ENCODE measurements at regions not wholly inside any gene's neighbourhood (a gene's known extent, or its start where the extent isn't known, plus 50 kb on each side); places are given as distances from the start of the nearest gene placed in this dataset.
"Not testable (repeated sequence)": the region's sequence is repeated elsewhere in the genome, so short reads cannot be mapped to it uniquely, and the experiment has no call there.

DNA sequence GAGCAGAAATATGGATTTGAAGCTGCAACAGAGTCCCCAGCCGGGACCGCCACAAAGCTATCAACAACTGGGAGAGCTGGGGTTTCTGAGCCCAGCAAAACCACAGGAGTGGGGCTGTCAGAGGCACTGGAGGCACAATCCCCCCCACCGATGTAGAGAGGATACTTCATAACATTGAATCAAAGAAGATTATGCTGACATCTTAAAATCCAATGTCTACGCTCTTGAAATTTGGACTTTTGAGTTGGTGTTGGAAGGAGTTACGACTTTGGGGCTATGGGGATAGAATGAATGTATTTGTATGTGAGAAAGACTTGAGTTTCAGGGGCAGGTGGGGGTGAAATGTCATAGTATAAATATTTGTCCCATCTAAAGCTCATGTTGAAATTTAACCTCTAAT is 1121.6 kb upstream of the CDH8 start:
- no peak for DNase-seq (ENCODE audit: low read depth)

DNA sequence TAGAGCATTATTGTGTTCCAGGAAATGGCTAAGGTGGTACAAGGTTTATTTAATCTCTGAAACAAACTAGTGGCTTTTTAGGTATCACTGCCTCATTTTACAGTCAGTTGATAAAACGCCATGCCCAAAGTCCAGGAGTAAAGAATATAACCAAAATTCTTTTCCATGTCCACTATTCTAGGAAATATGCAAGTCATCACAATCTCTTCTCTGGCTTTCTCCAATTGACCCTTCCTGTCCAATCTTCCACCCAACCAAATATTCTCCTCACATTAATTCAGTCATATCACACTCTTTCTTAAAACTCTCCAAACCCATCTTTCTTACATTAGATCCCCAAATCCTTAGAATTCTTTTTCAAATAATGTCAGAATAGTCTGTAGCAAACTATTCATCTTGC is 1110.0 kb upstream of the CDH8 start:
- DNase-seq (ENCODE audit: low read depth), result no peak

DNA sequence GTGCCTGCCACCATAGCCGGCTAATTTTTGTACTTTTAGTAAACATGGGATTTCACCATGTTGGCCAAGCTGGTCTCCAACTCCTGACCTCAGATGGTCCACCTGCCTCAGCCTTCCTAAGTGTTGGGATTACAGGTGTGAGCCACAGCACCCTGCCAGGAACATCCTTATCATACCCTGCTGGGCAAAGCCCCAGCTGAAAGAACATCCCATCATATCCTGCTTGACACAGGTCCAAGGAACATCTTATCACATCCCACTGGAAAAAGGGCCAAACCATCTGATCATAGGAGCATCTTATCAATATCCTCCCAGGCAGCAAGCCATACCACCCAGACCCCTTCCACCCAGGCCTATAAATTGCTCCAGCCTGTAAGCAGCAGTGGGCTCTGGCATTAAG is 1109.2 kb upstream of the CDH8 start:
- DNase-seq (ENCODE audit: low read depth), result no peak

DNA sequence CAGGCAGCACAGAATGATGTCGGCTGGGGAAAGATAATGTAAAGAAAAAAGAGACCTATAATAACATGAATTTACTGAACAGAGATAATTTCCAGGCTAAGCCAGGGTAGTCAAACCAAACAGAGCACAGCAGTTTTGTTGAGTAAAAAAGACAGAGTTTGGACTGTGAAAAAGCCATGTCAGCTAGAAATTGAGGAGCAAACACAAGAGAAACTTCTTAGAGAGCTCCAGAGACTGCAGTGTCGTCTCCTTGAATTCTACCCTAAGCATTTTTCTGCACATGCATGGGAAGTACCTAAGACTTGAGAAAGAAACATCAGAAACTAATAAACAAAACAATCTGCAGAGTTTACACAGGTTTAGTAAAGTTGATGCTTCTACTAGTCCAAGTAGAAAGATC is 1098.8 kb upstream of the CDH8 start:
- DNase-seq (ENCODE audit: low read depth), result no peak

DNA sequence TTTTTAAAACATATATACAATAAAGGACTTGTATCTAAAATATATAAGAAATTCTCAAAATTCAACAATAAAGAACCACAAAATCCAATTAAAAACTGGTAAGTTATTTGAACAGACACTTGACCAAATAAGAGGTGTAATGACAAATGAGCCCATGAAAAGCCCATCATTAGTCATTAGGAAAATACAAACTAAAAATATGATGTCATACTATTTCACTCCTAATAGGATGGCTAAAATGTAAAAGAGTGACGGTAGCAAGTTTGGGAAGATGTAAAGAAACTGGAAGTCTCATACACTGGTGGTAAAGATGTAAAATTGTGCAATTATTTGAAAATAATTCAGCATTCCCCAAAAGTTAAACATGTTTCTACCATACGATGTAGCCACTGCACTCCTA is 1095.3 kb upstream of the CDH8 start:
- no peak for DNase-seq (ENCODE audit: low read depth)

DNA sequence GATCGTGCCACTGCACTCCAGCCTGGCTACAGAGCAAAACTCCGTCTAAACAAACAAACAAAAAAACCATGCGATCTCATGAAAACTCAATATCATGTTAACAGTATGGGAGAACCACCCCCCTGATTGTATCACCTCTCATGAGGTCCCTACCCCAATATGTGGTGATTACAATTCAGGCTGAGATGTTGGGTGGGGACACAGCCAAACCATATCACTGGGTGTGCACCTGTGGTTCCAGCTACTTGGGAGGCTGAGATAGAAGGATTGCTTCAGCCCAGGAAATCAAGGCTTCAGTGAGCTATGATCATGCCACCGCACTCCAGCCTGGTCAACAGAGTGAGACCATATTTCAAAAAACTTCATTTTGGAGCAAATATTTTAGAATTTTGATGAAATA is 1094.7 kb upstream of the CDH8 start:
- DNase-seq (ENCODE audit: low read depth), result no peak

DNA sequence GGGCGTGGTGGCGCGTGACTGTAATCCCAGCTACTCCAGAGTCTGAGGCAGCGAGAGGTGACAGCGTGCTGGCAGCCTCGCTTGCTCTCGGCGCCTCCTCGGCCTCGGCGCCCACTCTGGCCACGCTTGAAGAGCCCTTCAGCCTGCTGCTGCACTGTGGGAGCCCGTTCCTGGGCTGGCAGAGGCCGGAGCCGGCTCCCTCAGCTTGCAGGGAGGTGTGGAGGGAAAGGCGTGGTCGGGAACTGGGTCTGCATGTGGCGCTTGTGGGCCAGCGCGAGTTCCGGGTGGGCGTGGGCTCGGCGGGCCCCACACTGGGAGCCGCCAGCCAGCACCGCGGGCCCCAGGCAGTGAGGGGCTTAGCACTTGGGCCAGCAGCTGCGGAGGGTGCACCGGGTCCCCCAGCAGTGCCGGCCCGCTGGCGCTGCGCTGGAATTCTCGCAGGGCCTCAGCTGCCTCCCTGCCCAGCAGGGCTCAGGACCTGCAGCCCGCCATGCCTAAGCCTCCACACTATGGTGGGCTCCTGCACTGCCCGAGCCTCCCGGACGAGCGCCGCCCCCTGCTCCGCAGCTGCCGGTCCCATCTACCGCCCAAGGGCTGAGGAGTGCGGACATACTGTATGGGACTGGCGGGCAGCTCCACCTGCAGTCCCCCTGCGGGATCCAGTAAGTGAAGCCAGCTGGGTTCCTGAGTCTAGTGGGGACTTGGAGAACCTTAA is 1093.3 kb upstream of the CDH8 start:
- DNase-seq (ENCODE audit: low read depth), result no peak

DNA sequence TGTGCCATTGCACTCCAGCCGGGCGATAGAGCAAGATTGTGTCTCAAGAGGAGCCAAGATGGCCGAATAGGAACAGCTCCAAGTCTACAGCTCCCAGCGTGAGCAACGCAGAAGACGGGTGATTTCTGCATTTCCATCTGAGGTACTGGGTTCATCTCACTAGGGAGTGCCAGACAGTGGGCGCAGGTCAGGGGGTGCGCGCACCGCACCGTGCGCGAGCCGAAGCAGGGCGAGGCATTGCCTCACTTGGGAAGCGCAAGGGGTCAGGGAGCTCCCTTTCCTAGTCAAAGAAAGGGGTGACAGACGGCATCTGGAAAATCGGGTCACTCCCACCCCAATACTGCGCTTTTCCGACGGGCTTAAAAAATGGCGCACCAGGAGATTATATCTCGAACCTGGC is 1083.7 kb upstream of the CDH8 start:
- DNase-seq (ENCODE audit: low read depth), result not testable (repeated sequence)

DNA sequence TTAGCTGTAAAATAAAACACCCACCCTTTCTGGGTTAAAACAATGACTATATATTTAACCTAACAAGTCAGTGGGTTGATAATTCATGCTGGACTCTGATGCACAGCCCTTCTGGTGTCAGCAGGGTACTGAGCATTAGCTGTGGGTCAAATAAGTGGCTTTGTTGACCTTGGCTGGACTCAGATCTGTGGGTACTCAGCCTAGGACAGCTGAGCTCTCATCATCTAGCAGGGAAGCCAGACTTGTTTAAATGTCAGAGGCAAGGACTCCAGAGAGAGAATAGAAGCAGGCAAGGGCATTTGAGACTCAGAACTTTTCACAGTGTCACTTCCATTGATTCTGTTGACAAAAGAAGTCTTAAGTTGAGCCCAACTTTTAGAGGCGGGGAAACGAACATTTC is 1063.8 kb upstream of the CDH8 start:
- no peak for DNase-seq (ENCODE audit: low read depth)

DNA sequence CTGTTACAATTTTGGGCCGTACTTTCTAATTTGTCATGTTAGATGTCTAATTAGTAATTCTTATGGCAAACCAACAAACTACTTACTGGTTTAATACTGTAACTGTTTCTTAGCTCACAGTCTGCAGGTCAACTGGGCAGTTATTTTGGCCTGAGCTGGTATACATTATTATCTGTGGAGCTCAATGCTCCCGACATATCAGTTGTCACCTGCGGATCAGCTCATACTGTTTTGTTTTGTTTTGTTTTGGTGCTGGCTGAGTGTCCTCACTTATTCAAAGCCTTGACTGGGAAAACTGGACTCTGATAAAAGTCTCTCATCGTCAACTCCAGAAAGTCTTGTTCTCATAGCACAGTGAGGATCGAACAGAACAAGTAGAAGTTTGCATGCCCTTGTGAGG is 1060.6 kb upstream of the CDH8 start:
- no peak for DNase-seq (ENCODE audit: low read depth)

DNA sequence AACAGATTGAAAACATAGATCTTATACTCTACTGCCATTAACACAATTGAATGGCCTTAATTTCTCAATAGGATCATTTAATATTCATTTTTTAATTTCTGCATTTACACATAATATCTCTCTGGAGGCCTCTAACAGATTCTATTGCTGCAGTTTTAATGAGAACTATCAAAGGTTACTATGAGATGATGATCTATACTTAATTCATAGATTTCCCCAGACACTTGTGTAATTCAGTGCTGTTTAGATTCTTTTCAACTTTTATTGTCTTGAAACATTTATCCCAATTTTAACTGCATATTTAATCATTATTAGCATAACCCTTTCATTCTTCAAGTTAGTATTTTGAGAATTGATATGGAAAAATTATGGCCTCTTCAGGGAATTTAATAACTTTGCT is 1056.5 kb upstream of the CDH8 start:
- DNase-seq (ENCODE audit: low read depth), result no peak

DNA sequence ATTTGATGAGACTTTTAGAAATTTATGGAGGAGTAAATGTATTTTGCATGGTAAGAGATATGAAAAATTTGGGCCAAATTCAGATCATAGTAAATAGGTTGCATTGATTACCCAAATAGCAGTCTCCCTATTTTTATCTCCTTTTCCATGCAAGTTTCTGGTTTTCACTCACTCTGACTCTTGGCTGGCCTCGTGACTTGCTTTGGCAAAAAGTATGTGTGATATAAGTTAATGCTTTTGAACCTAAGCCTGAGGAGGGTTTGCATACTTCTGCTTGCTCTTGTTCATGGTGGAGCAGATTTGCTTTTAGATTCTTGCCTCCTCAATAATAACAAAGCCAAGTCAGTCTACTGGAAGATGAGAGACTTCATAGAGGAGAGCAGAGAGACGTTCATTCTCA is 1045.9 kb upstream of the CDH8 start:
- no peak for DNase-seq (ENCODE audit: low read depth)

DNA sequence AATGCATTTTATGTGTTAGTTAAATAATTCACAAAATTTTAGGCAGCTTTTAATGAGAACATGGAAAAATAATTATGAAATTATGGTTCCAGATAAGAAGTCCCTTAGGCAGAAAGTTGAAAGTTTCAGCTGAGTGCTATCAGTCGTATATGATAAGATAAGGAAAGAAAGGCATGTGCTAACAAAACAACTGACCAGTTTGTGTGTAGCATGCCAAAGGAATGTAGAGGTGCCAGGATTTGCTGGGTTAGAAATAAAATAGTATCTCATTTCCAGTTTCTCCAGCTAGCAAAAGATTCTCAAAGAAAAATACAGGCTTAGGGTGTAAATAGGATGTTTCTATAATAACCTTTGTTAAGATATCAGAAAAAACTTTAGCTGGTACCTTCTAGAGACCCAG is 1044.5 kb upstream of the CDH8 start:
- DNase-seq (ENCODE audit: low read depth), result no peak

DNA sequence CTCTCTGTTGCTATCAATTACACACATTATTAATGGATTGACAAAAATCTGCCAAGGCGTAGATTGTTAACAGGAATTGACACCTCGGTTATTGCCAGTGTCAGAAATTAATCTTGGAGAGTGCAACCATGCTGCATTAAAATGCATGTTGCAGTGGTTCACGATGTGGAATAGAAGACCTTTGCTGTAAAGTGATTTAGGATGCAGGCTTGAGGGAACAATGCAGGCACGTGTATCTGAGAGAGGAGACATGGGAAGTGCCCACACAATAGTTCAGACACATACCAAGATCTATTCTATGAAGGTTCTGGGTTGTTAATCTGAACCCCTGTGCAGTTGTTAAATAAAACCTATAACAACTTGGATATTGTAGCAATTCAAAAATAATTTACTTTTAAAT is 1032.8 kb upstream of the CDH8 start:
- DNase-seq (ENCODE audit: low read depth), result no peak

DNA sequence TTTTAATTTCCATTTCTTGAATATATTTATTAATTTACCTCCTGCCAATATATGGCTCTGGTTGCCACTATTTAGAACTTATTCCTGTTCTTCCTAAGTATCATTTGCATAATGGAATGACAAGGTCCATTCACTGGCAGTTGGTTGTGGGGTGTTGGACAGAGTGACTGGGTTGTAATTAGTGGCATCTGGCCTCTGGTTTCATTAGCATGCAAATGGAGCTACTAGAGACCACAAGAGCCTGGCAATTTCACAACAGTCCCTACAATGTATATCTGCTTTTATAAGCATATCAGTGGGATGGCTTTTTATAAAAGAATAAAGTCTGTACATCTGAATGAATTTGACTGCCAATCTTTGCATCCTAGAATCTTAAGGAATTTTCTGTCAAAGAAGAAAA is 1030.9 kb upstream of the CDH8 start:
- no peak for DNase-seq (ENCODE audit: low read depth)

DNA sequence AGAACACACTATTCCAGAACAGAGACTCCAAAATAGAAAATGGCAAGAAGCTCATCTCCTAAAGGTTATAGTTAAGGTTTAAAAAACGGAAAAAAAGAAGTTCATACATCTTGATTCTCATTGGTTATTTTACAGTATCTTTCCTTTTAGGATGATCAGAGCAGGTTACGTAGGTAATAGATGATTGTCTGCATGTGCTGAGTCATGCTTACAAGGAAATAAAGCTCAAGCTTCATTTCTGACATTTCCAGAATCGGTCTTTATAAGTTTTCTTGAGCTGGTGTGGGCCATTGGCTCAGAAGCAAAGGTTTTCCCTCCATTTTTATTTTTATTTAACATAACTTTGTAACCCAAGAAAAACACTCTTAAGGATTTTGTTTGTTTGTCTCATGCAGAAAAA is 1030.3 kb upstream of the CDH8 start:
- no peak for DNase-seq (ENCODE audit: low read depth)

DNA sequence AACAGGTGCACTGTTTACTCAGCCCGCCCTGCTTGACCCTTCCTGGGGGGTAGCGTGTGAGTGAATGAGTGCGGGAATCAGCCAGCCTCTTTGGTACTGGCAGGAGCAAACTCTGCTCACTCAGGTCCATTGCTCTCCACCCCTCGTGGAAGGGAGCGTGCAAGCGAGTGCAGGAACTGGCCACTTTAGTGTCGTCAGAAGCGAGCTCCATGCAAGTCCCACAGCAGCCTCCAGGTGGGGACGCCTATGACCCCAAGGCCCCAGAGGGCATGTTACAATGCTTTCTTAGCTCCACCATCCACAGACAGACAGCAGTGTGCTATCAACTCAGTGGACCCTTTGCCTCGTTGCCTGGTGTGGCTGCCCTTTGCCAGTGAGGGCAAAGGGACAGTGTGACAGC is 1025.1 kb upstream of the CDH8 start:
- no peak for DNase-seq (ENCODE audit: low read depth)

DNA sequence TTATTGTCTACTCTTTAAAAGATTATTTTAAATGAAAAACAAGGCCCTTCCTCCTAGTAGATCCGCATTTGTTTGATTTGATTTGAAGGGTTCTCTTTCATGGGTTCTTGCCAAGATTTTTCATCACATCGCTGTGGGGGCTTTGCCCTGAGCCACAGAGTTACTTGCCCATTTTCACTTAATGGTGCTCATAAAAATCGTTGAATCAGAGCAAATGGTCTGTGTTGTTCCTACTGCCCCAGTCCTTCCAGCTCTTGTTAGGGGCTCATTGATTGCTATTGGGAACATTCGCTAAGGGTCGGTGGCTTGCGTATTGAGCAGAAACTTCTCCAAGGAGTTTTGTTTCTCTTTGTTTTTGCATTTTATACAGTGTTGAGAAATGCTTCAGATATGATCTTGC is 1023.4 kb upstream of the CDH8 start:
- DNase-seq (ENCODE audit: low read depth), result no peak

DNA sequence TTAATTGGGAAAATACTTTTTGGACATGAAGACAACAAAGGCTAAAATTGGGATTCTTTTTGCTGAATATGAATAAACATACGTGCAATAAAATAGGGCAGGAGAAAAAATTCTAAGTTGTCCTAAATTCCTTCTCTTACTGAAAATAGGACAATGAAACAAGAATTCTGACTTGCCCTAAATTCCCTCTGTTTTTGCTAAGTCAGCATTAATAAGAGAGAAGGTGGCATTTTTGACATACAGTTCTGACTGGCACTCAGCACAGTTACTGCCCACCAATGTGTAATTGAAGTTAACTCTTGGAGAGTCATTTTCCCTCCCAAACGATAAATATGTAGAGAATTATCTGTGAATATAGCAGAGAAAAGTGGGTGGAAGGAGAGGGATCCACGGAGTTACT is 1021.1 kb upstream of the CDH8 start:
- DNase-seq (ENCODE audit: low read depth), result no peak

DNA sequence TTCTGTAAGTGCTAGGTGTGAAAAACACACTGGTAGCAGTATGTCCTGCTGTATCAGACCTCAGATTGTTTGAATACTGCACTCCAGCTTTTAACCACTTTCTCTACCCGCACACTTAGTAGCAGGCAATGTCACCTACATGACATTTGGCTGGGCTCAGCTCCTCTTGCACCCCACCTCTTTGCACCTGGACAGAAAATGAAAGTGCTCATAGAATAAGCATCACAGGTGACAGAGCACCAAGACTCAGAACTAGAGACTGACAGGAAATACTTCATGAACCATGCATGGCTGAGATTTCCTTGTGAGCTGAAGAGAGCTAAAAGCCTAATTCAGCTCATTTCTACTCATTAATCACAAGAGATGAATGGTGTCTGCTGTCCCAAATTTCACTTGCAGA is 1014.2 kb upstream of the CDH8 start:
- DNase-seq (ENCODE audit: low read depth), result no peak

DNA sequence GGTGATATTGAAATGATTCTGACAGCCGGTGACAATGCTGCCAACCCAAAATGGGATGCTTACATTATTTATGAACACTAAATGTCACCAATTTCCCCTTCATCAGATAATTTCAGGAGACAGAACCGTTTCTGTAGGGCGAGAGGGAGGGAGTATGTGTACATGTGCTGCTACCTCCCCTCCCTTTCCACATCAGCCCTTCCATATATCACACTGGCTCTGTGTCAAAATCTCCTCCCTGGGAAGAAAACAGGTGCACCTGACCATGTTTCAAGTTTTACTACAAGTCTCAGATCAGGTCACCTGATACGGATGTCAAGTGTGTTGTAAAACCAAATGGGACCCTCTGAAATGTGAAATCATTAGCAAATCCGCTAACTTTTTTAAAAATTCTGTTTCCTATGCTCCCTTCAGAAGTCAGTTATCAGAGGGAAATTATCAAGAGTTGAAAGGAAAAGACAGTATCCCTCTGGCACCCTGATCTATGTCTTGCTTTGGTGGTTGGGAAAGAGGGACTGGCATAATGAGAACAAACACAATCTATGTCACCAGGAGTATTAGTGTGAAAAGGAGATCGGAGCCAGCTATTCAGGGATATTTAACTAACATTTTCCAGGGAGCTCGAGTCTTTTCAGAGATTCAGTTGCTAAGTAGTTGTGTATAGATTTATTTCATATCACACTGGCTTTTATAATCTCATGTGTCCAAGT is 1002.3 kb upstream of the CDH8 start:
- DNase-seq (ENCODE audit: low read depth), result no peak

DNA sequence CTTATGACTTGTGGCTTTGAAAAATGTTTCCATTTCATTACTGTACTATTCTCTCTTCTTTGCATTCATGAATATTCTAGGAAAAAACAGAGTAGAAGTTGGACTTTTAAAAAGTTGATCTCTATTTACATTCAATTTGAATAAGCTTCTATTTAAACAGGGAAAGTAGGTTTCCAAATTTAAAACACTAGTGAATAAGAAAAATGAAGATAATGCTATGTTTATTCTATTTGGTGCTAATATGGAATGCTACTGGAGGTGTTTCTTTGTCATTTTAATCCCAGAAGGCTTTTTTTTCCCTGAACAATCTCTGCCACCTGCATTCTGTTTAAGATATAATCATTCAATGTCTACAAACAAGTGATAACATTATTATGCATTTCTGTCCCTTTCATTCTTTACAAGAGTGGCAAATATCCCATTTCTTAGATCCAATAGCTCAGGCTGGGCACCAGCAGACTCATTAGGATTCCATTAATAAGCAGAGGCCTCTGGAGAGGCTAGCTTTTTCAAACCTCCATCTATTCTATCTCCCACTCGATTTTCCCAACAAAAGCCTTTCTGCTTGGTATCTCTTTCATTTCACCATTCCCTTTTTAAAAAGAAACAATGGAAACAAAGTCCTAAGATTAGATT is 1001.6 kb upstream of the CDH8 start:
- no peak for DNase-seq (ENCODE audit: low read depth)

DNA sequence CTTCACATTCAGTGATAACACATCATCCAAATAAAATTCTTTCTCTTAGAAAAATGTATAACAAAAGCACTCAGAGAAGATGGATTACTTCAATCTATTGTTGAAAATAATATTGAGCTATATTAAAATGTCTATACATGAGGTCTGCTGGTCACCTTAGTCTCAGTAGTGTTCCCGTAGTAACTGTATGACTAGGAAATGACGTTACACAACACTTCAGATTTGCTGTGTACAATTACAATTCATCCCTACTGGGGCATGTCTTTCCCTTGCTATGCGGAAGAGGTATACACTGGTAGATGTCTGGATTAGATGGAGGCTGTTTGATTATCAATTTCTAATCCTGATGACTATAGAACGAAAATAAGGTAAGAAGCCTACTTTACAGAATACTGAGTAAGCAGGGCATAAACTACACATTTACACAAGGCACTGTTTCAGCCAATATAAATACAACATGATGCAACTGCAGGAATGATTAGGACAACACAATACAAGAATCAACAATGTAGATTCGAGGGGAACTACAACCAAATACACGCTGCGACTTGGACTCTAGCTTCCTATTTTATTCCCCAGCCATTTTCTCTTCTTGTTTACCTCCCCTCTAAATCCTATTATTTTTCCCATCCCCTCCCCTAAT is 982.5 kb upstream of the CDH8 start:
- DNase-seq (ENCODE audit: low read depth), result no peak

Data from RPMI7951 (cell line).